K562 (cell line): ENCODE measurements at regions not wholly inside any gene's neighbourhood (a gene's known extent, or its start where the extent isn't known, plus 50 kb on each side); places are given as distances from the start of the nearest gene placed in this dataset.

Experiments used
- ATAC-seq: fragments of 200-7000 bp; cut with Tn5 transposase; 3 replicates; pipeline ENCODE4 v1.9.1; 2020; ENCODE audit warnings: moderate library complexity
- BruUV-seq: library from RNA; stranded (reverse); fragments of 400-500 nt; replicated peaks from 2 replicates; lab custom pipeline; 2021; lab: Mats Ljungman, UMichigan
- CTCF ChIA-PET: fragments of 300-600 bp; formaldehyde crosslinking; extraction: SDS; loops from one replicate; lab custom pipeline; 2021; ENCODE audit warnings: low intra/inter-chr PET ratio; lab: Yijun Ruan, JAX
- POLR2A ChIA-PET: fragments of 300-600, 350-650 bp; sonication (Branson Sonifier 250); formaldehyde crosslinking; extraction: SDS; loops from one replicate; lab custom pipeline; 2021; ENCODE audit warnings: antibody characterized with exemption, inconsistent platforms; lab: Yijun Ruan, JAX
- DNase-seq, 4 experiments: peaks; one replicate each; pipeline versions ENCODE4 v3.0.0 to v3.0.0-alpha.2; 2011 to 2018; ENCODE audit warnings: low spot score in 3 of 4, mixed read lengths in 3 of 4; ENCODE audit errors: extremely low read depth in 1 of 4
- FAIRE-seq: peaks from 2 replicates; lab custom pipeline; 2011; peaks lifted over from hg19 to GRCh38; lab: Jason Lieb, UNC
- H2AFZ ChIP-seq: 2 replicates; pipeline ENCODE4 v1.6.0; 2011; ENCODE audit warnings: low read depth, low read length, control low read depth, inconsistent platforms
- H3K27ac ChIP-seq: fragments of 200-600 bp; 3 replicates; pipeline ENCODE4 v1.8.0; 2011; ENCODE audit warnings: low read depth, mild to moderate bottlenecking, control low read depth, inconsistent platforms, low read length, moderate library complexity, mixed read lengths; ENCODE audit errors: extremely low read depth
- H3K27me3 ChIP-seq, 2 experiments: fragments of 300-600 bp in 1 of 2; 2 replicates in 1 of 2; 3 replicates in 1 of 2; pipeline versions ENCODE4 v1.6.0 to v1.8.0; 2011; ENCODE audit warnings: inconsistent platforms in 2 of 2, low read length in 2 of 2, mild to moderate bottlenecking in 1 of 2, mixed read lengths in 1 of 2, moderate library complexity in 1 of 2; ENCODE audit not compliant: control insufficient read depth in 2 of 2, insufficient read depth in 2 of 2
- H3K36me3 ChIP-seq: fragments of 300-600 bp; 3 replicates; pipeline ENCODE4 v1.8.0; 2011; ENCODE audit warnings: mild to moderate bottlenecking, low read length, inconsistent platforms; ENCODE audit not compliant: control insufficient read depth, insufficient read depth
- H3K4me1 ChIP-seq, 2 experiments: fragments of 200-600 bp in 1 of 2; replicated peaks in 1 of 2; 2 replicates in 1 of 2; 3 replicates in 1 of 2; pipeline versions ENCODE4 v1.5.1 to v1.8.0; 2011; ENCODE audit warnings: inconsistent platforms in 2 of 2, low read length in 2 of 2, mild to moderate bottlenecking in 1 of 2, mixed read lengths in 1 of 2, moderate library complexity in 1 of 2; ENCODE audit not compliant: control insufficient read depth in 2 of 2, insufficient read depth in 2 of 2
- H3K4me2 ChIP-seq: 2 replicates; pipeline ENCODE4 v1.6.1; 2011; ENCODE audit warnings: low read length, control low read depth, inconsistent platforms, mixed read lengths; ENCODE audit not compliant: insufficient read depth
- H3K4me3 ChIP-seq: fragments of 200-600 bp; sonication (generic), shearing (Covaris generic); 2 replicates; pipeline ENCODE4 v1.5.1; 2016; ENCODE audit warnings: control low read depth, inconsistent platforms
- H3K79me2 ChIP-seq: fragments of 200-600 bp; 3 replicates; pipeline ENCODE4 v1.8.0; 2011; ENCODE audit warnings: low read length, inconsistent platforms; ENCODE audit not compliant: control insufficient read depth, insufficient read depth
- H3K9ac ChIP-seq, 2 experiments: 2 replicates each; pipeline versions ENCODE4 v1.6.0 to v1.6.1; 2011; ENCODE audit warnings: low read depth in 2 of 2, low read length in 2 of 2, control low read depth in 1 of 2, inconsistent platforms in 1 of 2, mild to moderate bottlenecking in 1 of 2, mixed read lengths in 1 of 2; ENCODE audit not compliant: insufficient read depth in 1 of 2
- H3K9me1 ChIP-seq: one replicate; pipeline ENCODE4 v1.6.0; 2011; ENCODE audit warnings: inconsistent platforms, mild to moderate bottlenecking, low read length, moderate library complexity; ENCODE audit not compliant: control insufficient read depth, insufficient read depth
- H3K9me3 ChIP-seq: replicated peaks from 2 replicates; pipeline ENCODE4 v1.5.1; 2011; ENCODE audit warnings: low read depth, low read length, inconsistent platforms; ENCODE audit not compliant: control insufficient read depth, insufficient read depth
- H4K20me1 ChIP-seq: replicated peaks from 2 replicates; pipeline ENCODE4 v1.6.1; 2011; ENCODE audit warnings: low read length, inconsistent platforms, mixed read lengths; ENCODE audit not compliant: control insufficient read depth, insufficient read depth
- HSF4 ChIP-seq: fragments of 250-450 bp; sonication (Bioruptor Pico); IDR thresholded peaks from 2 replicates; pipeline ENCODE4 v2.1.2; 2022; ENCODE audit warnings: mild to moderate bottlenecking, moderate library complexity, borderline replicate concordance
- KLF16 ChIP-seq: IDR thresholded peaks from 2 replicates; pipeline ENCODE4 v1.6.1; 2016; ENCODE audit warnings: antibody characterized with exemption
- MED1 ChIP-seq: sonication (generic); formaldehyde crosslinking; IDR thresholded peaks from 2 replicates; pipeline ENCODE4 v1.8.1; 2023; ENCODE audit warnings: missing genetic modification reagents, borderline replicate concordance
- NEUROD1 ChIP-seq: fragments of 150-350 bp; IDR thresholded peaks from 2 replicates; pipeline ENCODE4 v1.6.1; 2014; ENCODE audit warnings: borderline replicate concordance, low read length, low read depth; ENCODE audit not compliant: partially characterized antibody
- SNIP1 ChIP-seq: fragments of 450-650 bp; IDR thresholded peaks from 2 replicates; pipeline ENCODE4 v1.7.1; 2017; ENCODE audit warnings: low read depth, mild to moderate bottlenecking
- TCF7L2 ChIP-seq: fragments of 150-350 bp; IDR thresholded peaks from 2 replicates; pipeline ENCODE4 v1.6.1; 2016; ENCODE audit warnings: low read depth, mild to moderate bottlenecking, low read length, moderate library complexity
- ZNF134 ChIP-seq: fragments of 250-450 bp; sonication (Bioruptor Pico); conservative IDR thresholded peaks from 2 replicates; pipeline ENCODE4 v1.4.0; 2020
- ZNF184 ChIP-seq: sonication (generic); formaldehyde crosslinking; IDR thresholded peaks from 2 replicates; pipeline ENCODE4 v1.5.0; 2020; ENCODE audit warnings: missing genetic modification reagents
- WGBS: fragments of 100-300 bp; shearing (Covaris generic); methylation state at CpG from one replicate; pipeline ENCODE4 v1.1.6; 2016; ENCODE audit warnings: low coverage, mixed read lengths; ENCODE audit not compliant: insufficient coverage; ENCODE audit errors: missing lambda C conversion rate; 5-methylcytosine and 5-hydroxymethylcytosine counted together
- in situ Hi-C: fragments of 300-500 bp; cut with MboI; formaldehyde crosslinking; loops from 4 replicates; pipeline ENCODE4 v1.15.0; 2018; ENCODE audit warnings: inconsistent platforms, mixed read lengths
- intact Hi-C: fragments of 100-400 bp; cut with micrococcal nuclease; formaldehyde crosslinking; loops from 2 replicates; pipeline ENCODE4 v1.14.2; 2022
- TF ChIP-seq, protein P1 (sequence below): fragments of 450-650 bp; formaldehyde crosslinking; IDR thresholded peaks from 2 replicates; pipeline ENCODE4 v1.4.0; 2020; ENCODE audit warnings: mild to moderate bottlenecking
- TF ChIP-seq, protein P2 (sequence below): fragments of 250-450 bp; sonication (Bioruptor Pico); IDR thresholded peaks from 2 replicates; pipeline ENCODE4 v1.5.0; 2022; ENCODE audit warnings: mild to moderate bottlenecking
- TF ChIP-seq, protein P3 (sequence below): fragments of 250-450 bp; sonication (Bioruptor Pico); IDR thresholded peaks from 2 replicates; pipeline ENCODE4 v1.6.1; 2021; ENCODE audit warnings: mild to moderate bottlenecking
- TF ChIP-seq, protein P4 (sequence below): fragments of 150-350 bp; IDR thresholded peaks from 2 replicates; pipeline ENCODE4 v1.6.1; 2014; ENCODE audit warnings: low read depth, mild to moderate bottlenecking, low read length, borderline replicate concordance
- TF ChIP-seq, protein P5 (sequence below): fragments of 250-450 bp; sonication (Bioruptor Pico); IDR thresholded peaks from 2 replicates; pipeline ENCODE4 v1.8.0; 2022; ENCODE audit warnings: inconsistent platforms, mild to moderate bottlenecking, moderate library complexity, borderline replicate concordance

DNA sequence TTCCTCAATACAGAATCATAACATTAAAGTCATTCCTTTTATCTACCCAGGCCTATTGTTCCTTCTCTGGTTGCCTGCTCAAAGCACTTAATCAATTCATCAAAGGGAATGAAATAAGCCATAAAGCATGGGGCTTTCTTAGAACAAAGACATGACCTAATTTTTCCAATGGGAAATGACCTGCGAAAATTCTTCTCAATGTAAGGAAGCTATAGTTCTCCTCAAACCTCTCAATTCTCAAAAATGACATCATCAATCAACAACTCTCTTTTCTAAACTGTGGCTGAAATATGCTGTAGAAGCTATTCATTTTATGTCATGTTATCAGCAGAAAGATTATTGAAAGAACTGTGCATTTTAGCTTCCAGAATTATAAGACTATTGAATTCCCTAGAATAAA, 116.0 kb upstream of the PTPRR start (continued):
- TF ChIP-seq, protein P1, sequence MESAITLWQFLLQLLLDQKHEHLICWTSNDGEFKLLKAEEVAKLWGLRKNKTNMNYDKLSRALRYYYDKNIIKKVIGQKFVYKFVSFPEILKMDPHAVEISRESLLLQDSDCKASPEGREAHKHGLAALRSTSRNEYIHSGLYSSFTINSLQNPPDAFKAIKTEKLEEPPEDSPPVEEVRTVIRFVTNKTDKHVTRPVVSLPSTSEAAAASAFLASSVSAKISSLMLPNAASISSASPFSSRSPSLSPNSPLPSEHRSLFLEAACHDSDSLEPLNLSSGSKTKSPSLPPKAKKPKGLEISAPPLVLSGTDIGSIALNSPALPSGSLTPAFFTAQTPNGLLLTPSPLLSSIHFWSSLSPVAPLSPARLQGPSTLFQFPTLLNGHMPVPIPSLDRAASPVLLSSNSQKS (CRISPR knock-in tag): no peak
- no peak for TF ChIP-seq SNIP1
- TF ChIP-seq, protein P2, sequence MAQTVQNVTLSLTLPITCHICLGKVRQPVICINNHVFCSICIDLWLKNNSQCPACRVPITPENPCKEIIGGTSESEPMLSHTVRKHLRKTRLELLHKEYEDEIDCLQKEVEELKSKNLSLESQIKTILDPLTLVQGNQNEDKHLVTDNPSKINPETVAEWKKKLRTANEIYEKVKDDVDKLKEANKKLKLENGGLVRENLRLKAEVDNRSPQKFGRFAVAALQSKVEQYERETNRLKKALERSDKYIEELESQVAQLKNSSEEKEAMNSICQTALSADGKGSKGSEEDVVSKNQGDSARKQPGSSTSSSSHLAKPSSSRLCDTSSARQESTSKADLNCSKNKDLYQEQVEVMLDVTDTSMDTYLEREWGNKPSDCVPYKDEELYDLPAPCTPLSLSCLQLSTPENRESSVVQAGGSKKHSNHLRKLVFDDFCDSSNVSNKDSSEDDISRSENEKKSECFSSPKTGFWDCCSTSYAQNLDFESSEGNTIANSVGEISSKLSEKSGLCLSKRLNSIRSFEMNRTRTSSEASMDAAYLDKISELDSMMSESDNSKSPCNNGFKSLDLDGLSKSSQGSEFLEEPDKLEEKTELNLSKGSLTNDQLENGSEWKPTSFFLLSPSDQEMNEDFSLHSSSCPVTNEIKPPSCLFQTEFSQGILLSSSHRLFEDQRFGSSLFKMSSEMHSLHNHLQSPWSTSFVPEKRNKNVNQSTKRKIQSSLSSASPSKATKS (CRISPR knock-in tag): no peak
- TF ChIP-seq TCF7L2: no peak
- TF ChIP-seq NEUROD1: no peak

DNA sequence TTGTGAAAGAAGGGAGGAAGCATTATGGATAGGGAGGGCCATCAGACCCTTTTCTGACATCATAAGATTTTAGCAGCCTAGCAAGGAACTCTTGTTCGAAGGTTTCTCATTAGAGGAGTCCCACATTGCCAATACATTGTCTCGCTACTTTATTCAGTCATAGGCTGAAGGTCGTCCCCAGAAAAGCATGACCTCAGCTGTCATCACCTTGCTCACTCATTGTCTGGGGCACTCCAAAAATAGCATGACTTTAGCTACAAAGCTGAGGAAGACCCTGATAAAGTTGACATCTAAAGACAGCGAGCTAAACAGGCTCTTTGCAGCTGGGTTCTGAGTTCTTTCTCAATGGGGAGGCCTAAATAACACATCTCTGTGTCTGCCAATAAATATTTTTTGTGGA, 112.4 kb upstream of the PTPRR start:
- POLR2A ChIA-PET: interaction anchor here (1.0 kb wide), 1 partner anchor 12 kb away, joined by 3 read pairs; no protein-coding TSS in a partner anchor
- CTCF ChIA-PET: no interaction called here
- Histone ChIP-seq H3K27ac (no peak overlapping the region), H3K9me1 (no peaks in the 10 kb centered on the region), H3K27me3 (no peaks in the 10 kb centered on the region; a peak in 1 of 5 replicates), H3K9me3 (no peaks in the 10 kb centered on the region), H3K4me1 (no peaks in the 10 kb centered on the region), H3K36me3 (no peaks in the 10 kb centered on the region), H3K4me2 (no peak overlapping the region), H3K79me2 (no peaks in the 10 kb centered on the region), H3K9ac (no peak overlapping the region), H2AFZ (no peak overlapping the region), H3K4me3 (no peak overlapping the region), H4K20me1 (no peaks in the 10 kb centered on the region)
- intact Hi-C loops (no loop called here), in situ Hi-C loops (no loop called here)
- no peak for ATAC-seq
- TF ChIP-seq ZNF134 (CRISPR knock-in tag) (no peak), HSF4 (CRISPR knock-in tag) (no peak), MED1 (no peak), KLF16 (no peak), ZNF184 (CRISPR knock-in tag) (no peak)
- TF ChIP-seq, protein P3, sequence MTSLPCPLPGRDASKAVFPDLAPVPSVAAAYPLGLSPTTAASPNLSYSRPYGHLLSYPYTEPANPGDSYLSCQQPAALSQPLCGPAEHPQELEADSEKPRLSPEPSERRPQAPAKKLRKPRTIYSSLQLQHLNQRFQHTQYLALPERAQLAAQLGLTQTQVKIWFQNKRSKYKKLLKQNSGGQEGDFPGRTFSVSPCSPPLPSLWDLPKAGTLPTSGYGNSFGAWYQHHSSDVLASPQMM (CRISPR knock-in tag): no peak
- TF ChIP-seq, protein P4, sequence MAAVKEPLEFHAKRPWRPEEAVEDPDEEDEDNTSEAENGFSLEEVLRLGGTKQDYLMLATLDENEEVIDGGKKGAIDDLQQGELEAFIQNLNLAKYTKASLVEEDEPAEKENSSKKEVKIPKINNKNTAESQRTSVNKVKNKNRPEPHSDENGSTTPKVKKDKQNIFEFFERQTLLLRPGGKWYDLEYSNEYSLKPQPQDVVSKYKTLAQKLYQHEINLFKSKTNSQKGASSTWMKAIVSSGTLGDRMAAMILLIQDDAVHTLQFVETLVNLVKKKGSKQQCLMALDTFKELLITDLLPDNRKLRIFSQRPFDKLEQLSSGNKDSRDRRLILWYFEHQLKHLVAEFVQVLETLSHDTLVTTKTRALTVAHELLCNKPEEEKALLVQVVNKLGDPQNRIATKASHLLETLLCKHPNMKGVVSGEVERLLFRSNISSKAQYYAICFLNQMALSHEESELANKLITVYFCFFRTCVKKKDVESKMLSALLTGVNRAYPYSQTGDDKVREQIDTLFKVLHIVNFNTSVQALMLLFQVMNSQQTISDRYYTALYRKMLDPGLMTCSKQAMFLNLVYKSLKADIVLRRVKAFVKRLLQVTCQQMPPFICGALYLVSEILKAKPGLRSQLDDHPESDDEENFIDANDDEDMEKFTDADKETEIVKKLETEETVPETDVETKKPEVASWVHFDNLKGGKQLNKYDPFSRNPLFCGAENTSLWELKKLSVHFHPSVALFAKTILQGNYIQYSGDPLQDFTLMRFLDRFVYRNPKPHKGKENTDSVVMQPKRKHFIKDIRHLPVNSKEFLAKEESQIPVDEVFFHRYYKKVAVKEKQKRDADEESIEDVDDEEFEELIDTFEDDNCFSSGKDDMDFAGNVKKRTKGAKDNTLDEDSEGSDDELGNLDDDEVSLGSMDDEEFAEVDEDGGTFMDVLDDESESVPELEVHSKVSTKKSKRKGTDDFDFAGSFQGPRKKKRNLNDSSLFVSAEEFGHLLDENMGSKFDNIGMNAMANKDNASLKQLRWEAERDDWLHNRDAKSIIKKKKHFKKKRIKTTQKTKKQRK: no peak
- TF ChIP-seq, protein P5, sequence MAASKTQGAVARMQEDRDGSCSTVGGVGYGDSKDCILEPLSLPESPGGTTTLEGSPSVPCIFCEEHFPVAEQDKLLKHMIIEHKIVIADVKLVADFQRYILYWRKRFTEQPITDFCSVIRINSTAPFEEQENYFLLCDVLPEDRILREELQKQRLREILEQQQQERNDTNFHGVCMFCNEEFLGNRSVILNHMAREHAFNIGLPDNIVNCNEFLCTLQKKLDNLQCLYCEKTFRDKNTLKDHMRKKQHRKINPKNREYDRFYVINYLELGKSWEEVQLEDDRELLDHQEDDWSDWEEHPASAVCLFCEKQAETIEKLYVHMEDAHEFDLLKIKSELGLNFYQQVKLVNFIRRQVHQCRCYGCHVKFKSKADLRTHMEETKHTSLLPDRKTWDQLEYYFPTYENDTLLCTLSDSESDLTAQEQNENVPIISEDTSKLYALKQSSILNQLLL: no peak
- FAIRE-seq: no peak
- no peak for DNase-seq
- BruUV-seq: no TSS peak
- WGBS: 3% methylated on average over 4 of the region's 4 CpGs
